Activated naive CD8-positive, alpha-beta T cell treated with anti-CD3 and anti-CD28 coated beads, Interleukin-2, amount 10 ng/mL, durations not matched to agents 7 days and 5 days (primary cell): ENCODE measurements at regions not wholly inside any gene's neighbourhood (a gene's known extent, or its start where the extent isn't known, plus 50 kb on each side); places are given as distances from the start of the nearest gene placed in this dataset.

Experiments used
- ATAC-seq: fragments of 150-1000 bp; cut with Tn5 transposase; one replicate; pipeline ENCODE4 v1.10.0; 2021; ENCODE audit warnings: low read depth, moderate library complexity
- POLR2A ChIA-PET: fragments of 350-600 bp; sonication (Branson Sonifier 250); formaldehyde crosslinking; loops from one replicate; lab custom pipeline; 2021; ENCODE audit warnings: antibody characterized with exemption; lab: Charles Lee
- DNase-seq: peaks from one replicate; pipeline ENCODE4 v3.0.0; 2021
- H3K27ac Mint-ChIP-seq: one replicate; pipeline ENCODE4 v1.8.0; 2022; ENCODE audit warnings: mild to moderate bottlenecking, mixed read lengths
- H3K27me3 Mint-ChIP-seq: one replicate; pipeline ENCODE4 v1.8.0; 2022; ENCODE audit warnings: mild to moderate bottlenecking, moderate library complexity, mixed read lengths
- H3K36me3 Mint-ChIP-seq: one replicate; pipeline ENCODE4 v1.8.0; 2021; ENCODE audit warnings: mild to moderate bottlenecking, mixed read lengths
- H3K4me1 Mint-ChIP-seq: one replicate; pipeline ENCODE4 v1.8.0; 2021; ENCODE audit warnings: mixed read lengths
- H3K4me3 Mint-ChIP-seq: one replicate; pipeline ENCODE4 v1.8.0; 2022; ENCODE audit warnings: mild to moderate bottlenecking, moderate library complexity, mixed read lengths
- H3K9me3 Mint-ChIP-seq: one replicate; pipeline ENCODE4 v1.8.0; 2021; ENCODE audit warnings: mixed read lengths

GRCh38 chr7:67705850-67706249, 709.2 kb downstream of the TYW1 start:
- no peaks in the 10 kb centered on the region for H3K27me3 Mint-ChIP-seq
- no peak overlapping the region for H3K27ac Mint-ChIP-seq
- peaks cover 11% of the 10 kb centered on the region for H3K9me3 Mint-ChIP-seq
- DNase-seq (no peak), ATAC-seq (no peak)
- H3K4me1 Mint-ChIP-seq = no peaks in the 10 kb centered on the region
- H3K36me3 Mint-ChIP-seq = no peaks in the 10 kb centered on the region
- POLR2A ChIA-PET = no interaction called here
- no peak overlapping the region for H3K4me3 Mint-ChIP-seq

- Mint-ChIP-seq H3K27me3 (no peaks in the 10 kb centered on the region), H3K36me3 (no peaks in the 10 kb centered on the region), H3K4me3 (no peak overlapping the region), H3K9me3 (peaks cover 14% of the 10 kb centered on the region), H3K4me1 (no peaks in the 10 kb centered on the region), H3K27ac (no peak overlapping the region)
- DNase-seq = no peak
- no peak for ATAC-seq
- POLR2A ChIA-PET = no interaction called here
These were observed 715.1 kb downstream of the TYW1 start for GRCh38 chr7:67711706-67712105.

DNA sequence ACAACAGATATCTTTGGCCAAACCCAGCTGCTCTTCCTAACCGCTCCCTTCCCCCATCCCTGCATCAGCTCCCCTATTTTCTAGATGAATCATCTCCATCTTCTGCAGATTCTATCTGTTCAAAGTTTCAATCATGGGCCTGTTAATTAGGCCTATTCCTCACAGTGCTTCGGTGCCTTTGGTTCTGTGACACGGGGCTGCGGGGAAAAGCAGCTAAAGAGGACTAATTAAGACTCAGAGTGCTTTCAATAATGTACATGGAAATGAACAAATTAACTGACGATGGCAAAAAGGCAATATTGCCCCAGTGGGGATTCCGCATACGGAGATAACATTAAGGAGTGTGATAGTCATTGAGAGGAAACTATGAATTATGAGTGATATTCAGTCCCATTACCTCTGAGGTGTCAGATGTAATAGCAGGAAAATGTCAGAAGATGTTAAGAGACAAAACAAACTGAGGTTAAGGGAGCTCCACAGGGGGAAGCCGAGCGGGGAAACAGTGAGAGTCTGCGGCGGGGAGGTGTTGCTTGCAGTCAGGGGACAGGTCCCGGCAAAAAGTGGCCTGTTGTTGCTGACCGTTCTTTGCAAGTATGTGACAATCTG, 716.9 kb downstream of the TYW1 start:
- ATAC-seq (no peak), DNase-seq (no peak)
- POLR2A ChIA-PET = no interaction called here
- no peak overlapping the region for H3K27ac Mint-ChIP-seq
- H3K36me3 Mint-ChIP-seq = no peaks in the 10 kb centered on the region
- H3K4me3 Mint-ChIP-seq = no peak overlapping the region
- peaks cover 18% of the 10 kb centered on the region for H3K9me3 Mint-ChIP-seq
- no peaks in the 10 kb centered on the region for H3K27me3 Mint-ChIP-seq
- no peaks in the 10 kb centered on the region for H3K4me1 Mint-ChIP-seq

DNA sequence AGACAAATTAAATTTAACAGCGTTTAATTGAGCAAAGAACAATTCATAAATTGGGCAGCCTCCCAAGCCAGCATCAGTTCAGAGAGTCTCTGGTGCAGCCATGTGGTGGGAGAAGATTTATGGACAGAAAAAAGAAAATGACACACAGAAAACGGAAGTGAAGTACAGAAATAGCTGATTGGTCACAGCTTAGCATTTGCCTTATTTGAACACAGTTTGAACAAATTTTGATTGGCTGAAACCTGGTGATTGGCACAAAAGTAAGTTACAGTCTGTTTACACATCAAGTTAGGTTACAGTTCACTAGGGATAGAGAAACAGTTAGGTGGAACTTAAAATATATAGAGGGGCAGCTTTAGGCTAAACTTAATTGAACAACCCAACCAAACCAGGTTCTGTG, 720.1 kb downstream of the TYW1 start:
- H3K36me3 Mint-ChIP-seq = no peaks in the 10 kb centered on the region
- POLR2A ChIA-PET = no interaction called here
- H3K27ac Mint-ChIP-seq = no peak overlapping the region
- peaks cover 12% of the 10 kb centered on the region for H3K9me3 Mint-ChIP-seq
- no peak overlapping the region for H3K4me3 Mint-ChIP-seq
- H3K4me1 Mint-ChIP-seq = no peaks in the 10 kb centered on the region
- DNase-seq (no peak), ATAC-seq (no peak)
- H3K27me3 Mint-ChIP-seq = no peaks in the 10 kb centered on the region

- Mint-ChIP-seq H3K27me3 (no peaks in the 10 kb centered on the region), H3K4me1 (no peaks in the 10 kb centered on the region), H3K36me3 (no peaks in the 10 kb centered on the region), H3K27ac (no peak overlapping the region), H3K9me3 (peaks cover 8% of the 10 kb centered on the region), H3K4me3 (no peak overlapping the region)
- DNase-seq = no peak
- no peak for ATAC-seq
- POLR2A ChIA-PET = no interaction called here
These were observed 727.0 kb downstream of the TYW1 start for GRCh38 chr7:67723591-67723990.

GRCh38 chr7:67724435-67724834, 727.8 kb downstream of the TYW1 start:
- Mint-ChIP-seq H3K4me1 (no peaks in the 10 kb centered on the region), H3K27ac (no peak overlapping the region), H3K36me3 (no peaks in the 10 kb centered on the region), H3K9me3 (peaks cover 8% of the 10 kb centered on the region), H3K27me3 (no peaks in the 10 kb centered on the region), H3K4me3 (no peak overlapping the region)
- no peak for DNase-seq
- no peak for ATAC-seq
- POLR2A ChIA-PET = no interaction called here

DNA sequence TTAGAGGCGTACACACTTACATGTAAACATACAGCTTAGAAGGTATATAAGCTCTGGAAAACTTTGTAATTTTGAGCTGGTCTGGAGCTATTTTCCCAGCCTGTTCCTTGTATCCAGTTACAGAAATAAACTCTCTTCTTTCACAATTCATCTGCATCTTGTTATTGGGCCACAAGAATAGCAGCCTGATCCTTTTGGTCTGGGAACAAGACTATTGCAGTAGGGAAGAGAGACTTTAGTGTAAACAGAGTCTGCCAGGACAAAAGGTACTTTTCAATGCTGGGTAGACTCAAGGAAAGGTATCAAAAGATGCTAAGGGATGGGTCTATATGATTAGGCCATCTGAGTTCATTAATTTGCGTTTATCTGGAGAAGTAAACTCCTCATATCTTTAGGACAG, 728.3 kb downstream of the TYW1 start:
- no peak overlapping the region for H3K4me3 Mint-ChIP-seq
- H3K4me1 Mint-ChIP-seq = no peaks in the 10 kb centered on the region
- POLR2A ChIA-PET = no interaction called here
- no peaks in the 10 kb centered on the region for H3K36me3 Mint-ChIP-seq
- no peak for ATAC-seq
- no peak overlapping the region for H3K27ac Mint-ChIP-seq
- H3K27me3 Mint-ChIP-seq = no peaks in the 10 kb centered on the region
- no peak for DNase-seq
- peaks cover 8% of the 10 kb centered on the region for H3K9me3 Mint-ChIP-seq

DNA sequence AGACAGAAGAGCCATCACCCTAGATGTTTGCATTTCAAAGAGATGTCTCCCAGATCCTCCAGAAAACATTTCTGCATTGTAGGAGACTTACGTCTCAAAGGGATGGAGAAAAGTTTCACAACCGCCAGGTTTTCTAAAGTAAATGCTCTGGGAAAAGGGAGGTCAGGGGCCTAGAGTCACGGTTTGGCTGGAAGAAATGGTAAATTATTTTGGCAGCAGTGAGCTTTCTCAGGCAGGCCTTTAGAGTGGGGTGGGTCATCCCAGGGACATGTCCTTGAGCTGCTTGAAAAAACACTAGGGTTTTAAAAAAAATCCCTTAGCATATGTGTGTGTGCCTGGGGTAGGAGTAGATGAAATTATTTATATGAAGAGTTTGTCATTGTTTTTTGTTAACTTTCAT, 728.8 kb downstream of the TYW1 start:
- no peak for DNase-seq
- Mint-ChIP-seq H3K4me1 (no peaks in the 10 kb centered on the region), H3K36me3 (no peaks in the 10 kb centered on the region), H3K4me3 (no peak overlapping the region), H3K9me3 (peaks cover 8% of the 10 kb centered on the region), H3K27ac (no peak overlapping the region), H3K27me3 (no peaks in the 10 kb centered on the region)
- no peak for ATAC-seq
- POLR2A ChIA-PET = no interaction called here

GRCh38 chr7:67729771-67730170, 733.1 kb downstream of the TYW1 start:
- POLR2A ChIA-PET = no interaction called here
- Mint-ChIP-seq H3K4me3 (no peak overlapping the region), H3K36me3 (no peaks in the 10 kb centered on the region)

GRCh38 chr7:67731704-67732103, 735.1 kb downstream of the TYW1 start:
- Mint-ChIP-seq H3K27ac (no peak overlapping the region), H3K27me3 (no peaks in the 10 kb centered on the region), H3K4me3 (no peak overlapping the region), H3K9me3 (peaks cover 10% of the 10 kb centered on the region), H3K4me1 (no peaks in the 10 kb centered on the region), H3K36me3 (no peaks in the 10 kb centered on the region)
- POLR2A ChIA-PET = no interaction called here
- ATAC-seq (no peak), DNase-seq (no peak)

More at GRCh38 chr7:67729771-67730170, 733.1 kb downstream of the TYW1 start:
- H3K4me1 Mint-ChIP-seq = no peaks in the 10 kb centered on the region
- ATAC-seq = no peak
- DNase-seq = no peak
- no peak overlapping the region for H3K27ac Mint-ChIP-seq
- H3K9me3 Mint-ChIP-seq = peaks cover 13% of the 10 kb centered on the region
- no peaks in the 10 kb centered on the region for H3K27me3 Mint-ChIP-seq

DNA sequence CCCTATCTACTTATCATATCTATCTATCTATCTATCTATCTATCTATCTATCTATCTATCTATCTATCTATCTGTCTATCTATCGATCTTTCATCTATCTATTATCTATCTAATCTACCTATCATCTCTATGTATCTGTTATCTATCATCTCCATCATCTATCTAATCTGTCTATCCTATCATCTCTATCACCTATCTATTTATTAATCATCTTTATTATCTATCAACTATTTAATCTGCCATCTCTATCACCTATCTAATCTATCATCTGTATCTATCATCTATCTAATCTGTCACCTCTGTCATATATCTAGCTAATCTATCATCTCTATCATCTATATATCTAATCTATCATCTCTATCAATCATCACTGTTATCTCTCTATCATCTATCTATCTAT, 736.3 kb downstream of the TYW1 start:
- H3K9me3 Mint-ChIP-seq = peaks cover 12% of the 10 kb centered on the region
- no peaks in the 10 kb centered on the region for H3K27me3 Mint-ChIP-seq
- no peak overlapping the region for H3K27ac Mint-ChIP-seq
- no peaks in the 10 kb centered on the region for H3K36me3 Mint-ChIP-seq
- ATAC-seq = no peak
- no peak overlapping the region for H3K4me3 Mint-ChIP-seq
- no peak for DNase-seq
- POLR2A ChIA-PET = no interaction called here
- H3K4me1 Mint-ChIP-seq = no peaks in the 10 kb centered on the region

DNA sequence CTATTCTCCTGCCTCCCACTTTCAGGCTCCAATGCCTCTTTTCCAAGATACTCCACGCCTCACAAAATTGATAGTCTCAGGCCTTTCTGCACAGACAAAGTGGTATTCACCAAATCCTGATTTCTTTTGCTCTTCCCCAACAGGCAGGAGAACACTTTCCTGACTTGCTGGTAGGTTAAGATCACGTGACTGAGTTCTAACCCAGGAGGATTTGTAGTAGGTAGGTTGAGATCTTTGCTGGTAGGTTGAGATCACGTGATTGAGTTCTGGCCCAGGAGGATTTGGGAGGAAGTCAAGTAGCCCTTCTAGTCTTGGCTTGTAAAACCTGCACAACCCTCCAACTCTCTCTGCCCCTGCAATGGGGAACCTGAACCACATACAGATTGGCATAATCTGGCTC, 741.5 kb downstream of the TYW1 start:
- peaks cover 21% of the 10 kb centered on the region for H3K9me3 Mint-ChIP-seq

GRCh38 chr7:67738958-67739357, 742.3 kb downstream of the TYW1 start:
- H3K36me3 Mint-ChIP-seq = no peaks in the 10 kb centered on the region
- no peak overlapping the region for H3K27ac Mint-ChIP-seq
- H3K4me3 Mint-ChIP-seq = no peak overlapping the region
- ATAC-seq = no peak
- H3K9me3 Mint-ChIP-seq = peaks cover 18% of the 10 kb centered on the region
- POLR2A ChIA-PET = no interaction called here
- no peaks in the 10 kb centered on the region for H3K4me1 Mint-ChIP-seq
- H3K27me3 Mint-ChIP-seq = no peaks in the 10 kb centered on the region
- DNase-seq = no peak

More for the DNA sequence above, 741.5 kb downstream of the TYW1 start:
- ATAC-seq (no peak), DNase-seq (no peak)
- Mint-ChIP-seq H3K4me1 (no peaks in the 10 kb centered on the region), H3K27ac (no peak overlapping the region), H3K4me3 (no peak overlapping the region), H3K27me3 (no peaks in the 10 kb centered on the region), H3K36me3 (no peaks in the 10 kb centered on the region)
- POLR2A ChIA-PET = no interaction called here

DNA sequence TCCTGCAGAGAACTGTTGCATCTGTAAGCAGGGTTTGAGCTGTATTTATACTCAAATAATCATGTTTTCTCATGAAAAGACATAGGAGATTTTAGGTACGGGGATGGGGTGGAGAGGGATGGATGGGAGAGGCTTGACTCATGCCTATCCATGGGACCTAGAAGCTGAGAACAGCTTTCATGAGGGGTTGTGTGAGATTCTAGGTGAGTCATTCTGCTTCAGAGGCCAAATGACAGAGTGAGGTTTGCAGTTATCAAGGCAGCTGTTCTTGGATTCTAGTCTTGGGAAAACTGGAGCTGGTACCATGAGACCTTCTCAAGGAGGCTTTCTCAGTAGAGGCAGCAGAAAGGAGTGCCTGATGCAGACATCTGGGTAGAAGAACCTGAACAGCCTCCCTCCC, 746.9 kb downstream of the TYW1 start:
- Mint-ChIP-seq H3K4me1 (no peaks in the 10 kb centered on the region), H3K36me3 (no peaks in the 10 kb centered on the region), H3K9me3 (peaks cover 15% of the 10 kb centered on the region), H3K4me3 (no peak overlapping the region), H3K27ac (no peak overlapping the region), H3K27me3 (no peaks in the 10 kb centered on the region)
- ATAC-seq (no peak), DNase-seq (no peak)
- POLR2A ChIA-PET = no interaction called here

DNA sequence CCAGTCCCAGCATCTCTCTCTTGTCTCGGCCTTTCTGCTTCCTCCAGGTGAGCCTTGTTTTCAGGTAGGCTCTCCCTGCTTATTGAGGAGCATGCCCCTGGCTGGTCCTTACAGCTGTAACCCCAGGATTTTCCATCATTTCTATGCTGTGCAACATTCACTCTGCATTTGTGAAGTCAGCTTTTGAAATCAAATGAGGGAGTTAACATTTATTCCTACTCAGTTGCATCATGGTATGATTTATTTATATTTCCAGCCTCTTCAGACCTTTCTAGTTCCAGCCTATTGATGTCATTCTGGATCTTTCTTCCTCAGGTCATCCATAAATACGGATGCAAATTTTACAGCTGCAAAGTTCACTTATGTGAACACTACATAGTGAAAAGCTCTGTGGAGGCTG, 755.6 kb downstream of the TYW1 start:
- DNase-seq (no peak), ATAC-seq (no peak)
- H3K36me3 Mint-ChIP-seq = no peaks in the 10 kb centered on the region
- H3K27ac Mint-ChIP-seq = no peak overlapping the region
- H3K4me1 Mint-ChIP-seq = no peaks in the 10 kb centered on the region
- no peak overlapping the region for H3K4me3 Mint-ChIP-seq
- H3K9me3 Mint-ChIP-seq = peaks cover 9% of the 10 kb centered on the region
- no peaks in the 10 kb centered on the region for H3K27me3 Mint-ChIP-seq
- POLR2A ChIA-PET = no interaction called here
